ENCODE measurements at regions not wholly inside any gene's neighbourhood (a gene's known extent, or its start where the extent isn't known, plus 50 kb on each side); places are given as distances from the start of the nearest gene placed in this dataset.
A peak's percentile ranks its signal among the peaks of the same experiment; 100 is the strongest.

- Histone ChIP-seq H3K23ac (ENCODE audit: low read length in 2 of 2) (no peak overlapping the region), H3K4ac (ENCODE audit: low read depth in 1 of 2, low read length in 2 of 2) (no peak overlapping the region), H2BK120ac (ENCODE audit: low read depth, low read length) (no peak overlapping the region), H4K91ac (ENCODE audit: low read length) (no peak overlapping the region), H3K27me3 (ENCODE audit: control insufficient read depth in 1 of 2, insufficient read depth in 1 of 2, low read length in 2 of 2) (no peaks in the 10 kb centered on the region), H3K4me1 (ENCODE audit: control insufficient read depth, insufficient read depth, low read depth, low read length) (no peaks in the 10 kb centered on the region), H3K4me2 (ENCODE audit: low read length, poor library complexity, severe bottlenecking) (no peak overlapping the region), H2BK5ac (ENCODE audit: low read depth, low read length, poor library complexity, severe bottlenecking) (no peak overlapping the region), H3K18ac (ENCODE audit: low read depth in 1 of 2, low read length in 2 of 2) (no peak overlapping the region), H2AFZ (ENCODE audit: low read depth, low read length) (no peak overlapping the region), H3K4me3 (ENCODE audit: insufficient read depth in 1 of 2, low read depth in 1 of 2, low read length in 2 of 2) (no peak overlapping the region), H3K14ac (ENCODE audit: low read length in 2 of 2) (no peak overlapping the region), H3K9ac (ENCODE audit: low read length) (no peak overlapping the region), H3K27ac (ENCODE audit: low read length, poor library complexity, severe bottlenecking) (no peak overlapping the region), H2AK5ac (ENCODE audit: low read length, severe bottlenecking) (no peak overlapping the region), H2BK12ac (ENCODE audit: low read length in 2 of 2) (no peak overlapping the region), H3K9me3 (ENCODE audit: control insufficient read depth, low read length) (no peaks in the 10 kb centered on the region), H3K79me1 (replicated peaks; ENCODE audit: low read length, poor library complexity, severe bottlenecking) (no peaks in the 10 kb centered on the region), H3K36me3 (ENCODE audit: control insufficient read depth in 1 of 2, insufficient read depth in 2 of 2, low read depth in 1 of 2, low read length in 2 of 2) (no peaks in the 10 kb centered on the region), H2BK15ac (ENCODE audit: low read depth, poor library complexity, severe bottlenecking) (no peak overlapping the region), H4K8ac (ENCODE audit: low read length) (no peak overlapping the region)
- DNase-seq, result peak; percentile 6
- WGBS, result 100% methylated on average over 1 of the region's 5 CpGs
Measured at GRCh38 chr10:53536322-53536721, 763.7 kb upstream of the MBL2 start.

DNA sequence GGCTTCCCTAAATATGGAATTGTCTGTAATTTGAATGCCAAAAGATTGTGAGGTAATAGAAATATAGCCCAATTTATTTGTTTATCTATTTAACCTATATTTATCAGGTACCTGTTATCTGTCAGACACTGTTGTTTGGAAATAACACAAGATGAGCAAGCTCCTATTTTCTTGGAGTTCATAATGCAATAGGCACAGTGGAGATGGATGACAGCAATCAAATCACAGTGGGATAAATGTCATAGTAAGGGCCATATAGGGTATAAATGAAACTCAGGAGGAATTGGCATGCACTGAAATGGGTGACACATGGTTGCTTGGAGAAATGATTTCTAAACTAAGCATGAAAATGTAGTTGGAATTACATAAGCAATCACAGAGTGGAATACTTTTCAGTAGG is 761.8 kb upstream of the MBL2 start:
- H3K4me2 ChIP-seq (ENCODE audit: low read length, poor library complexity, severe bottlenecking), result no peak overlapping the region
- no peaks in the 10 kb centered on the region for H3K79me1 ChIP-seq (replicated peaks; ENCODE audit: low read length, poor library complexity, severe bottlenecking)
- no peak overlapping the region for H2BK12ac ChIP-seq (ENCODE audit: low read length in 2 of 2)
- H2AK5ac ChIP-seq (ENCODE audit: low read length, severe bottlenecking), result no peak overlapping the region
- no peak overlapping the region for H4K8ac ChIP-seq (ENCODE audit: low read length)
- DNase-seq, result no peak
- no peaks in the 10 kb centered on the region for H3K27me3 ChIP-seq (ENCODE audit: control insufficient read depth in 1 of 2, insufficient read depth in 1 of 2, low read length in 2 of 2)
- H4K91ac ChIP-seq (ENCODE audit: low read length), result no peak overlapping the region
- H3K23ac ChIP-seq (ENCODE audit: low read length in 2 of 2), result no peak overlapping the region
- H3K18ac ChIP-seq (ENCODE audit: low read depth in 1 of 2, low read length in 2 of 2), result no peak overlapping the region
- H3K4ac ChIP-seq (ENCODE audit: low read depth in 1 of 2, low read length in 2 of 2), result no peak overlapping the region
- no peaks in the 10 kb centered on the region for H3K36me3 ChIP-seq (ENCODE audit: control insufficient read depth in 1 of 2, insufficient read depth in 2 of 2, low read depth in 1 of 2, low read length in 2 of 2)
- no peaks in the 10 kb centered on the region for H3K9me3 ChIP-seq (ENCODE audit: control insufficient read depth, low read length)
- no peak overlapping the region for H3K9ac ChIP-seq (ENCODE audit: low read length)
- no peak overlapping the region for H2BK120ac ChIP-seq (ENCODE audit: low read depth, low read length)
- H2BK5ac ChIP-seq (ENCODE audit: low read depth, low read length, poor library complexity, severe bottlenecking), result no peak overlapping the region
- H3K4me3 ChIP-seq (ENCODE audit: insufficient read depth in 1 of 2, low read depth in 1 of 2, low read length in 2 of 2), result no peak overlapping the region
- no peak overlapping the region for H2BK15ac ChIP-seq (ENCODE audit: low read depth, poor library complexity, severe bottlenecking)
- H2AFZ ChIP-seq (ENCODE audit: low read depth, low read length), result no peak overlapping the region
- no peak overlapping the region for H3K14ac ChIP-seq (ENCODE audit: low read length in 2 of 2)
- no peaks in the 10 kb centered on the region for H3K4me1 ChIP-seq (ENCODE audit: control insufficient read depth, insufficient read depth, low read depth, low read length)
- H3K27ac ChIP-seq (ENCODE audit: low read length, poor library complexity, severe bottlenecking), result no peak overlapping the region

DNA sequence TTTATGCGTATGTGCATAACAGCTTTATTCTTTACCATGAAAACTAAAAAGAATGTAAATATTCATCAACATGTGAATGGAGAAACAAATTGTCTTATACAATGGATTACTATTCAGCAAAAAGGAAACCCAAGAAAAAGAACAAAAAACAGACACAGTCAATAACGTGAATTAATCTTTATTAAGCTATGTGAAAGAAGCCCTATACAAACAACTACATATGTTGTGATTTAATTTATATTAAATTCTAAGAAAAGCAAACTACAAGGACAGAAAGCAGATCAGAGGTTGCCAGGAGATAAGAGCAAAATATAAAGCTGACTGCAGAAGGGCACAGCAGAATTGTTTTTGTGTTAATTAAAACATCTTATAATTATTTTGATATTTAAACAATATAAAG is 756.4 kb upstream of the MBL2 start:
- H3K18ac ChIP-seq (ENCODE audit: low read depth in 1 of 2, low read length in 2 of 2), result no peak overlapping the region
- no peak overlapping the region for H2BK15ac ChIP-seq (ENCODE audit: low read depth, poor library complexity, severe bottlenecking)
- no peak overlapping the region for H3K9ac ChIP-seq (ENCODE audit: low read length)
- WGBS, result 100% methylated on average over 1 of the region's 2 CpGs
- H3K27ac ChIP-seq (ENCODE audit: low read length, poor library complexity, severe bottlenecking), result no peak overlapping the region
- no peak overlapping the region for H4K8ac ChIP-seq (ENCODE audit: low read length)
- H3K4ac ChIP-seq (ENCODE audit: low read depth in 1 of 2, low read length in 2 of 2), result no peak overlapping the region
- no peaks in the 10 kb centered on the region for H3K4me1 ChIP-seq (ENCODE audit: control insufficient read depth, insufficient read depth, low read depth, low read length)
- H2BK120ac ChIP-seq (ENCODE audit: low read depth, low read length), result no peak overlapping the region
- no peak overlapping the region for H3K4me3 ChIP-seq (ENCODE audit: insufficient read depth in 1 of 2, low read depth in 1 of 2, low read length in 2 of 2)
- H3K27me3 ChIP-seq (ENCODE audit: control insufficient read depth in 1 of 2, insufficient read depth in 1 of 2, low read length in 2 of 2), result no peaks in the 10 kb centered on the region
- no peak for DNase-seq
- no peak overlapping the region for H3K14ac ChIP-seq (ENCODE audit: low read length in 2 of 2)
- H3K23ac ChIP-seq (ENCODE audit: low read length in 2 of 2), result no peak overlapping the region
- no peak overlapping the region for H2BK12ac ChIP-seq (ENCODE audit: low read length in 2 of 2)
- H3K79me1 ChIP-seq (replicated peaks; ENCODE audit: low read length, poor library complexity, severe bottlenecking), result no peaks in the 10 kb centered on the region
- H3K36me3 ChIP-seq (ENCODE audit: control insufficient read depth in 1 of 2, insufficient read depth in 2 of 2, low read depth in 1 of 2, low read length in 2 of 2), result no peaks in the 10 kb centered on the region
- no peaks in the 10 kb centered on the region for H3K9me3 ChIP-seq (ENCODE audit: control insufficient read depth, low read length)
- H2BK5ac ChIP-seq (ENCODE audit: low read depth, low read length, poor library complexity, severe bottlenecking), result no peak overlapping the region
- no peak overlapping the region for H2AFZ ChIP-seq (ENCODE audit: low read depth, low read length)
- H3K4me2 ChIP-seq (ENCODE audit: low read length, poor library complexity, severe bottlenecking), result no peak overlapping the region
- no peak overlapping the region for H2AK5ac ChIP-seq (ENCODE audit: low read length, severe bottlenecking)
- no peak overlapping the region for H4K91ac ChIP-seq (ENCODE audit: low read length)

- no peak overlapping the region for H3K4me2 ChIP-seq (ENCODE audit: low read length, poor library complexity, severe bottlenecking)
- DNase-seq, result no peak
- 100% methylated on average over 1 of the region's 2 CpGs for WGBS
Measured at GRCh38 chr10:53521046-53521445, 748.5 kb upstream of the MBL2 start.

More at GRCh38 chr10:53521046-53521445, 748.5 kb upstream of the MBL2 start:
- H4K8ac ChIP-seq (ENCODE audit: low read length), result no peak overlapping the region
- H3K4ac ChIP-seq (ENCODE audit: low read depth in 1 of 2, low read length in 2 of 2), result no peak overlapping the region
- no peak overlapping the region for H2BK120ac ChIP-seq (ENCODE audit: low read depth, low read length)
- H3K27ac ChIP-seq (ENCODE audit: low read length, poor library complexity, severe bottlenecking), result no peak overlapping the region
- H3K23ac ChIP-seq (ENCODE audit: low read length in 2 of 2), result no peak overlapping the region
- H2BK12ac ChIP-seq (ENCODE audit: low read length in 2 of 2), result no peak overlapping the region
- H2AFZ ChIP-seq (ENCODE audit: low read depth, low read length), result no peak overlapping the region
- no peak overlapping the region for H2AK5ac ChIP-seq (ENCODE audit: low read length, severe bottlenecking)
- peaks cover 16% of the 10 kb centered on the region for H3K9me3 ChIP-seq (ENCODE audit: control insufficient read depth, low read length)
- H3K27me3 ChIP-seq (ENCODE audit: control insufficient read depth in 1 of 2, insufficient read depth in 1 of 2, low read length in 2 of 2), result no peaks in the 10 kb centered on the region
- no peaks in the 10 kb centered on the region for H3K79me1 ChIP-seq (replicated peaks; ENCODE audit: low read length, poor library complexity, severe bottlenecking)
- H3K14ac ChIP-seq (ENCODE audit: low read length in 2 of 2), result no peak overlapping the region
- no peak overlapping the region for H3K4me3 ChIP-seq (ENCODE audit: insufficient read depth in 1 of 2, low read depth in 1 of 2, low read length in 2 of 2)
- H3K18ac ChIP-seq (ENCODE audit: low read depth in 1 of 2, low read length in 2 of 2), result no peak overlapping the region
- H2BK15ac ChIP-seq (ENCODE audit: low read depth, poor library complexity, severe bottlenecking), result no peak overlapping the region
- no peaks in the 10 kb centered on the region for H3K36me3 ChIP-seq (ENCODE audit: control insufficient read depth in 1 of 2, insufficient read depth in 2 of 2, low read depth in 1 of 2, low read length in 2 of 2)
- no peak overlapping the region for H2BK5ac ChIP-seq (ENCODE audit: low read depth, low read length, poor library complexity, severe bottlenecking)
- H3K4me1 ChIP-seq (ENCODE audit: control insufficient read depth, insufficient read depth, low read depth, low read length), result no peaks in the 10 kb centered on the region
- no peak overlapping the region for H3K9ac ChIP-seq (ENCODE audit: low read length)
- H4K91ac ChIP-seq (ENCODE audit: low read length), result no peak overlapping the region

Measured in mesenchymal stem cell (in vitro differentiated cells and primary cell).